Activated T-helper 9 cell treated with anti-CD3 and anti-CD28 coated beads, Interleukin-2, amount 50 U/mL, for 16 hours (primary cell): ENCODE measurements at regions not wholly inside any gene's neighbourhood (a gene's known extent, or its start where the extent isn't known, plus 50 kb on each side); places are given as distances from the start of the nearest gene placed in this dataset.

Source experiments
- DNase-seq: peaks from one replicate; pipeline ENCODE4 v3.0.0-alpha.2; 2020; ENCODE audit warnings: low read depth

DNA sequence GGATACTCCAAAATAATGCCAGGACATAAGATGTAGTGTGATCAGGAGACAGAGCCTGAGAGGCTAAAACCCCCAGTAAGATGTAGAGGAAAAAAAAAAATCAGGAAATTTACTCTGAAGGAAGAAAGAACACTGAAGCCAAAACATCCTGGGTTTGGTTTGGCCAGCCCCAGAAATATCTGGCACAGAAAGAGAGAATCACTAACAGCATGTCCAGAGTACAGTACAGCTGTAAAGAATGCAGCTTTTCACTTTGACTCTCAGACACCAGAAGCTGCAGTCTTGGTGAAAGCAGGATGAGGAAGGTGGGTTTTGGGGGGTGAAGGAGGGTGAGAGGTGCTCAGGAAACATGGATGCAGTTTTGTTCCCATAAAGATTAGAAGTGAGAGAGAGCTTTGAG lies 1577.7 kb upstream of the ACVR2A start:
- DNase-seq: no peak

GRCh38 chr2:146265656-146266055 lies 1579.2 kb upstream of the ACVR2A start:
- DNase-seq: no peak

DNA sequence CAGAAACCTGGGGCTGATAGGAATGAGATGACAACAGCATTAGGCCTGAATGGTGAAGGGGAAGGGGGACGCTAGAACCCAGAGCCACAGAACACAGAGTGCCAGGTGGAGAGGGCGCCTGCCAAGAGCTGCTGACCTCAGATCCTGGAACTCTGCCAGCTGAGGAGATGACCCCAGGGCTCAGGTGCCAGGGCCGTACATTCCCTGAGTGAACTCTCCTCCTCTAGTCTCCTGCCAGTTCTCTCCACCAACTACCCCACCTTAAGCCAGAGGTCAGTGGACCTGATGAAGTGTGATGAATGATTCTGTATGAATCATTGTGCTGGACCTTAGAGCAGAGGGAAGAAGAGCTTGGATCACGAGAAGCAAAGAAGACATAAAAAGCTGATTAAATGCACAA lies 1582.2 kb upstream of the ACVR2A start:
- no peak for DNase-seq

- no peak for DNase-seq
Measured at GRCh38 chr2:146260551-146260950, 1584.3 kb upstream of the ACVR2A start.

GRCh38 chr2:146259816-146260215 lies 1585.0 kb upstream of the ACVR2A start:
- no peak for DNase-seq

DNA sequence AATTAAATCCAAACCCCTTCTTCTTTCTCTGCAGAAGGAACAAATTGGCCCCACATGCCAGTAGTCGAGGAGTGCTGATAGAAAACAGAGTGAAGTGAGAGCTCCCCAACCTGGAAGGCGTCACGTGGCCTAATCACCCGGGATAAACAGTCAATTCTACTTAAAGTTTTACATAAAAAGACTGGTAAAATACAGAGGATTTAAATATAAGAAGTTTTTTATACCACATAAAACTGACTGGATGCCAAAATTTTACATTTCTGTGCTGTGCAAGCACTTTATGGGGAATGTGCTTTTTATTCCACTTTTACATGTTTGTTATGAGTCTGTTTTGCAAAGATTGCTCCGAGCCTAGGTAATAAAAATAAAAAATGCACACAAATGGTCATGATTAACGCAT lies 1586.8 kb upstream of the ACVR2A start:
- DNase-seq: no peak

DNA sequence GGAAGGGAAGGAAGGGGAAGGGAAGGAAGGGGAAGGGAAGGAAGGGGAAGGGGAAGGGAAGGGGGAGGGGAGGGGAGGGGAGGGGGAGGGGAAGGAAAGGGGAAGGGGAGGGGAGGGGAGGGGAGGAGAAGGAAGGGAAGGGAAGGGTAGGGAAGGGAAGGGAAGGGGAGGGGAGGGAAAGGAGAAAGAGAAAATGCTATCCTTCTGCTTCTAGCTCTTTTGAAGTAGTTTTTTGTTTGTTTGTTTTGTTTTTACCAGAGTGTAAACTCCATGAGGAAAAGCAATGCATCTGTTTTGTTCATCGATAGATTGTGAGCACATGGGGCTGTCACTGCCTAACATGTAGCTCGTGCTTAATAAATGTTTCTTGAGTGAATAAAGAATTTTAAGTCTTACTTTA lies 1592.7 kb upstream of the ACVR2A start:
- no peak for DNase-seq

GRCh38 chr2:146251328-146251727 lies 1593.5 kb upstream of the ACVR2A start:
- DNase-seq: no peak

- DNase-seq: no peak
Measured at GRCh38 chr2:146246736-146247523, 1597.9 kb upstream of the ACVR2A start.

DNA sequence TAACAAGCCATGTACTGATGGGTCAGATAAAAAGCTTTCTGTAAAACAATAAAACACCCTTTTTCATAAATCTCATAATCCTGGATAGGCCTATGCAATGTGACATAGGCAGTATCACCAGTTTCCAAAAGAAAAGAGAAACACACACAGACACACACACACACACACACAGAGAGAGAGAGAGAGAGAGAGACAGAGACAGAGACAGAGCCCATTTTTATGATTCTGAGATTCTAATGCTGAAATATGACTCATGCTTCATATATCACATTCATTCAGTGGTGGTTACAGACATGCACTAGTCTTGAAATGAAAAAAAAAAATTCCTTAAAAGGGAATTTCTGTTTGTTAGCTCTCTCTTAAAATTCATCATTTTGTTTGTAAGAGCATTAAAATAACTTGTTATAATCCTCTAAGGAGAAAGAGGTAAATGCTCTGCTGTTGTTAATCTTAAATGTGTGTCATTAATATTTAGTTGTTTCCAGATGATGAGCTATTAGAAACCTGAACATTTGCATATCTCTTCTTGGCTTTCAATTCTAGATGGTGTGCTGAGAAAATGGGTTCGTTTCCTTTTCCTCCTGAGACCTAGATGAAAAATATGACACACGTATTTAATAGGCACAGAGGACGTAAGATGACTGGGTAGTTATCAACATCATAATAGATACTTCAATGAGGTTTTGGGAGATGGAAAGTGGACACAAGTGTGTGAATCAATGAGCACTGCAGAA lies 1598.7 kb upstream of the ACVR2A start:
- DNase-seq: no peak

DNA sequence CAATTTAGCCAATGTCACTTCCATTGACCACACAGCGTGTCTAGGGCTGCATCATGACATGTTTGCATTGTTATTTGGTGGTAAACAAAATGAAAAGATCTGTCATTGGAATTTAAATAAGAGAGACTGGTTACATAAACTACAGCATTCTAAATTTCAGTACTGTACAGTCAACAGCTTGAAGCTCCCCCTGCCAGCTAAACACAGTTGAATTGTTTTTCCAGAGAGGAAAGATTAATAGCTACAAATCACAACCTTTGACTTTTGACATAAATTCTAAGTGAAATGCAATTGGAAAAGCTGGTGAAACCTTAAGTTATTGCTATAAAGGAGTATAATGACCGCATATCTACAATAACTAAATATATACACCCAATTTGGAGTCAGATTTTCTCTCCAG lies 1600.0 kb upstream of the ACVR2A start:
- no peak for DNase-seq

DNA sequence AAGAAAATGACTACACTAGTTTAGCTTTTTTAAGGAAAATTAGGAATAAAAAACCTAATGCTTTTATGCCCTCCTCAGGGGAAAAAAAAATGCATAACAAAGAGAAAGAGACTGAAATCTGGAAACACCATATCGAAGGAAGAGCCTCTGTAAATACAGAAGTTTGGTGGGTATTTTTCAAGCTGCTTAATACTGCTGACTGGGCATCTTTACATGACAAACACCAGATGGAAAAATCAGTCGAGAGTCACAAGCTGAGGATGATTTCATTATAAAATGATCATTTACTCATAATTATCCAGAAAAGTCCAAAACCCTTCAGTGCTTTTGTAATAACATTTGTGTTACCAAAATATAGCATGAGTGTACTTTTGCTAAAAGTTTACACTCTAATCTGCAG lies 1600.7 kb upstream of the ACVR2A start:
- no peak for DNase-seq

- DNase-seq: no peak
Measured at GRCh38 chr2:146241023-146241422, 1603.8 kb upstream of the ACVR2A start.

DNA sequence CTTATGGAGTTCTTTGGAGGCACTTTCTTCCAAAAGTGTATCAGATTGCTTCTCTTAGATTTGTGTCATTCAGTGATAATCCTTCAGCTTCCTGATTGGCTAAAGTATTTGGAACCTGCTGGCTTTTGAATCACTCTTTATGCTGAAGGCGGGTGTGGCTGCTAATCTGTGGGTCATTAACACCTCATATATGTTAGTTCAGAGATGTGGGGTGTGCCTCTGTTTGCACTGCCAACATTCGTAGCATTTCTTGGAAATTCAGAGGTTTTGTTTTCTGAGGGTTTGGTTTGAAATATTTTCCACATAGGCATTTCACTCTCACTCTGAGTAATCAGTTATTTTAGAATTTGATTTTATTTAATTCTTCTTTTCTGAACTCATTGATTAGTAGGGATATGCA lies 1604.4 kb upstream of the ACVR2A start:
- DNase-seq: no peak

- no peak for DNase-seq
Measured at GRCh38 chr2:146239392-146240135, 1605.3 kb upstream of the ACVR2A start.

GRCh38 chr2:146238254-146238966 lies 1606.4 kb upstream of the ACVR2A start:
- no peak for DNase-seq

- DNase-seq: no peak
Measured at GRCh38 chr2:146235158-146235557, 1609.7 kb upstream of the ACVR2A start.

- DNase-seq: no peak
Measured at GRCh38 chr2:146229508-146230155, 1615.2 kb upstream of the ACVR2A start.

GRCh38 chr2:146228466-146229058 lies 1616.3 kb upstream of the ACVR2A start:
- no peak for DNase-seq

GRCh38 chr2:146228020-146228393 lies 1616.8 kb upstream of the ACVR2A start:
- no peak for DNase-seq
